ENCODE measurements at regions not wholly inside any gene's neighbourhood (a gene's known extent, or its start where the extent isn't known, plus 50 kb on each side); places are given as distances from the start of the nearest gene placed in this dataset.
A peak's percentile ranks its signal among the peaks of the same experiment; 100 is the strongest.
"Not testable (repeated sequence)": the region's sequence is repeated elsewhere in the genome, so short reads cannot be mapped to it uniquely, and the experiment has no call there.

GRCh38 chr10:78438907-78439809 lies 405.5 kb downstream of the RPS24 start:
- peak; percentile 47 for DNase-seq (ENCODE audit: low spot score)
- Histone ChIP-seq H3K27ac (no peak overlapping the region), H3K4me3 (no peak overlapping the region)
- TF ChIP-seq CTCF (IDR thresholded peaks at IDR 0.05) = no peak

GRCh38 chr10:78441010-78441409 lies 407.3 kb downstream of the RPS24 start:
- no peak for TF ChIP-seq CTCF (IDR thresholded peaks at IDR 0.05)
- H3K4me3 ChIP-seq = no peak overlapping the region
- H3K27ac ChIP-seq = no peak overlapping the region
- no peak for DNase-seq (ENCODE audit: low spot score)

- Histone ChIP-seq H3K27ac (no peak overlapping the region), H3K4me3 (no peak overlapping the region)
- TF ChIP-seq CTCF (IDR thresholded peaks at IDR 0.05) = no peak
- DNase-seq (ENCODE audit: low spot score) = no peak
Measured at GRCh38 chr10:78441694-78442093, 408.0 kb downstream of the RPS24 start.

- TF ChIP-seq CTCF (IDR thresholded peaks at IDR 0.05) = no peak
- Histone ChIP-seq H3K27ac (no peak overlapping the region), H3K4me3 (no peak overlapping the region)
- DNase-seq (ENCODE audit: low spot score) = peak; percentile 36
Measured at GRCh38 chr10:78442836-78443550, 409.3 kb downstream of the RPS24 start.

GRCh38 chr10:78443900-78444571 lies 410.4 kb downstream of the RPS24 start:
- DNase-seq (ENCODE audit: low spot score) = peak; percentile 38
- Histone ChIP-seq H3K4me3 (no peak overlapping the region), H3K27ac (no peak overlapping the region)
- TF ChIP-seq CTCF (IDR thresholded peaks at IDR 0.05) = no peak

- not testable (repeated sequence) for DNase-seq (ENCODE audit: low spot score); H3K27ac ChIP-seq; H3K4me3 ChIP-seq
Measured at GRCh38 chr10:78444741-78445140, 411.1 kb downstream of the RPS24 start.

- TF ChIP-seq CTCF (IDR thresholded peaks at IDR 0.05) = no peak
- H3K27ac ChIP-seq = no peak overlapping the region
- no peak for DNase-seq (ENCODE audit: low spot score)
- no peak overlapping the region for H3K4me3 ChIP-seq
Measured at GRCh38 chr10:78445308-78445707, 411.6 kb downstream of the RPS24 start.

Measured in coronary artery (tissue), 2 donors.